IMR-90 (cell line): ENCODE measurements at regions not wholly inside any gene's neighbourhood (a gene's known extent, or its start where the extent isn't known, plus 50 kb on each side); places are given as distances from the start of the nearest gene placed in this dataset.

ENCODE experiments used
- ATAC-seq: fragments of 200-7000 bp; cut with Tn5 transposase; 2 replicates; pipeline ENCODE4 v1.9.1; 2020; ENCODE audit warnings: low read depth, mild to moderate bottlenecking, moderate library complexity
- BruUV-seq: library from RNA; stranded (reverse); fragments of 400-500 nt; replicated peaks from 2 replicates; lab custom pipeline; 2021; lab: Mats Ljungman, UMichigan
- CTCF ChIA-PET: fragments of 300-600 bp; formaldehyde crosslinking; extraction: SDS; loops from one replicate; lab custom pipeline; 2021; ENCODE audit warnings: antibody characterized with exemption; lab: Yijun Ruan, JAX
- POLR2A ChIA-PET: fragments of 300-600 bp; sonication (Branson Sonifier 250); formaldehyde crosslinking; loops from one replicate; lab custom pipeline; 2022; ENCODE audit warnings: antibody characterized with exemption; ENCODE audit not compliant: unreplicated experiment; lab: Charles Lee
- DNase-seq: peaks from one replicate; pipeline ENCODE4 v3.0.0; 2013
- H2AFZ ChIP-seq: replicated peaks from 2 replicates; pipeline ENCODE3; 2013; ENCODE audit warnings: low read length, mild to moderate bottlenecking; ENCODE audit not compliant: poor library complexity
- H2AK5ac ChIP-seq: 2 replicates; pipeline ENCODE4 v1.6.1; 2013; ENCODE audit warnings: low read depth, low read length, inconsistent platforms
- H2AK9ac ChIP-seq: replicated peaks from 2 replicates; pipeline ENCODE3; 2013; ENCODE audit warnings: mild to moderate bottlenecking, low read depth, low read length, moderate library complexity; ENCODE audit not compliant: poor library complexity
- H2BK120ac ChIP-seq: 2 replicates; pipeline ENCODE4 v1.6.1; 2013; ENCODE audit warnings: low read depth, low read length, inconsistent platforms
- H2BK15ac ChIP-seq: 3 replicates; pipeline ENCODE4 v1.6.1; 2013; ENCODE audit warnings: low read depth, low read length, inconsistent platforms
- H2BK20ac ChIP-seq: 2 replicates; pipeline ENCODE4 v1.6.1; 2013; ENCODE audit warnings: low read depth, mild to moderate bottlenecking, inconsistent platforms, low read length, moderate library complexity
- H2BK5ac ChIP-seq: 2 replicates; pipeline ENCODE4 v1.6.1; 2013; ENCODE audit warnings: mild to moderate bottlenecking, low read depth, low read length, inconsistent platforms; ENCODE audit not compliant: poor library complexity, severe bottlenecking
- H3K14ac ChIP-seq: replicated peaks from 2 replicates; pipeline ENCODE4 v1.6.1; 2013; ENCODE audit warnings: low read depth, low read length, inconsistent platforms
- H3K18ac ChIP-seq: 2 replicates; pipeline ENCODE4 v1.6.1; 2013; ENCODE audit warnings: low read depth, low read length, control low read depth
- H3K23ac ChIP-seq: 2 replicates; pipeline ENCODE4 v1.6.1; 2013; ENCODE audit warnings: low read depth, low read length, inconsistent platforms
- H3K27ac ChIP-seq: 2 replicates; pipeline ENCODE4 v1.5.1; 2013; ENCODE audit warnings: mild to moderate bottlenecking, control low read depth, low read length; ENCODE audit not compliant: insufficient read depth
- H3K27me3 ChIP-seq: 2 replicates; pipeline ENCODE4 v1.6.1; 2013; ENCODE audit warnings: low read length; ENCODE audit not compliant: control insufficient read depth, insufficient read depth
- H3K36me3 ChIP-seq: 2 replicates; pipeline ENCODE4 v1.6.1; 2013; ENCODE audit warnings: low read length, mixed read lengths; ENCODE audit not compliant: control insufficient read depth, insufficient read depth
- H3K4ac ChIP-seq: 2 replicates; pipeline ENCODE4 v1.6.1; 2013; ENCODE audit warnings: low read depth, low read length, inconsistent platforms
- H3K4me1 ChIP-seq: 2 replicates; pipeline ENCODE4 v1.6.1; 2013; ENCODE audit warnings: low read length, mixed read lengths; ENCODE audit not compliant: control insufficient read depth, insufficient read depth
- H3K4me2 ChIP-seq: 2 replicates; pipeline ENCODE4 v1.6.1; 2013; ENCODE audit warnings: low read depth, mild to moderate bottlenecking, control low read depth, low read length, moderate library complexity
- H3K4me3 ChIP-seq: 2 replicates; pipeline ENCODE4 v1.5.1; 2013; ENCODE audit warnings: low read depth, mild to moderate bottlenecking, control low read depth, low read length, moderate library complexity; ENCODE audit not compliant: insufficient read depth
- H3K56ac ChIP-seq: 2 replicates; pipeline ENCODE4 v1.6.1; 2013; ENCODE audit warnings: low read length, inconsistent platforms; ENCODE audit not compliant: insufficient read depth; ENCODE audit errors: extremely low read depth
- H3K79me1 ChIP-seq, 2 experiments: 2 replicates each; pipeline ENCODE4 v1.6.1; 2013; ENCODE audit warnings: low read length in 2 of 2, inconsistent platforms in 1 of 2, low read depth in 1 of 2
- H3K9ac ChIP-seq: 2 replicates; pipeline ENCODE4 v1.6.1; 2013; ENCODE audit warnings: low read depth, low read length, control low read depth
- H3K9me1 ChIP-seq: 2 replicates; pipeline ENCODE4 v1.6.1; 2013; ENCODE audit warnings: low read length, inconsistent platforms; ENCODE audit not compliant: insufficient read depth
- H3K9me3 ChIP-seq: 2 replicates; pipeline ENCODE4 v1.6.1; 2013; ENCODE audit warnings: low read length; ENCODE audit not compliant: control insufficient read depth, insufficient read depth
- H4K20me1 ChIP-seq: 2 replicates; pipeline ENCODE4 v1.6.1; 2013; ENCODE audit warnings: low read length, inconsistent platforms; ENCODE audit not compliant: insufficient read depth
- H4K5ac ChIP-seq: 2 replicates; pipeline ENCODE4 v1.6.1; 2013; ENCODE audit warnings: mild to moderate bottlenecking, low read depth, low read length, control low read depth
- H4K8ac ChIP-seq, 2 experiments: 2 replicates each; pipeline ENCODE4 v1.6.1; 2013; ENCODE audit warnings: low read depth in 2 of 2, low read length in 2 of 2, control low read depth in 1 of 2, inconsistent platforms in 1 of 2
- H4K91ac ChIP-seq: 2 replicates; pipeline ENCODE4 v1.6.1; 2013; ENCODE audit warnings: low read depth, low read length, inconsistent platforms; ENCODE audit not compliant: insufficient read depth
- BHLHE40 ChIP-seq: fragments of 150-350 bp; IDR thresholded peaks from 2 replicates; pipeline ENCODE4 v1.6.1; 2016; ENCODE audit warnings: mild to moderate bottlenecking, low read depth, low read length
- CEBPB ChIP-seq: IDR thresholded peaks from 2 replicates; pipeline ENCODE4 v1.6.1; 2012; ENCODE audit warnings: low read depth, low read length, improper control_type of control experiment
- CHD1 ChIP-seq: IDR thresholded peaks from 2 replicates; pipeline ENCODE4 v1.6.1; 2012; ENCODE audit warnings: low read depth, low read length, improper control_type of control experiment
- FOS ChIP-seq: fragments of 150-350 bp; IDR thresholded peaks from 2 replicates; pipeline ENCODE4 v1.6.1; 2016; ENCODE audit warnings: low read depth, low read length
- MAFK ChIP-seq: IDR thresholded peaks from 2 replicates; pipeline ENCODE4 v1.6.1; 2012; ENCODE audit warnings: low read depth, low read length, improper control_type of control experiment
- NFE2L2 ChIP-seq: fragments of 150-350 bp; IDR thresholded peaks from 2 replicates; pipeline ENCODE4 v1.6.1; 2016; ENCODE audit warnings: low read depth, mild to moderate bottlenecking, low read length
- RCOR1 ChIP-seq: IDR thresholded peaks from 2 replicates; pipeline ENCODE4 v1.6.1; 2012; ENCODE audit warnings: mild to moderate bottlenecking, low read length, improper control_type of control experiment; ENCODE audit not compliant: insufficient replicate concordance
- WGBS, 2 experiments: methylation state at CpG; one replicate each; pipeline versions ENCODE4 v1.1.5 to v1.1.7; 2013; ENCODE audit warnings: missing lambda C conversion rate in 2 of 2; ENCODE audit not compliant: insufficient read length in 1 of 2; ENCODE audit errors: extremely low coverage in 2 of 2; 5-methylcytosine and 5-hydroxymethylcytosine counted together
- dilution Hi-C: fragments of 300-500 bp; cut with HindIII; formaldehyde crosslinking; loops from one replicate; pipeline ENCODE4 v1.14.3; 2018; ENCODE audit warnings: low sequenced_read_pairs; ENCODE audit not compliant: unreplicated experiment
- in situ Hi-C: fragments of 300-500 bp; cut with MboI; formaldehyde crosslinking; loops from 3 replicates; pipeline ENCODE4 v1.14.3; 2019; ENCODE audit warnings: low sequenced_read_pairs, inconsistent platforms, mixed read lengths
- intact Hi-C: fragments of 100-400 bp; cut with micrococcal nuclease; formaldehyde crosslinking; loops from 2 replicates; pipeline ENCODE4 v1.10.0; 2022

GRCh38 chr2:235347691-235348090 is 146.2 kb upstream of the AGAP1 start:
- Histone ChIP-seq H3K4me2 (no peak overlapping the region), H4K8ac (no peak overlapping the region), H3K9ac (no peak overlapping the region), H2AK9ac (no peak overlapping the region), H3K4me1 (peaks cover 2% of the 10 kb centered on the region; the same call in 1 of the 2 replicates), H3K9me3 (peaks cover 3% of the 10 kb centered on the region), H4K20me1 (no peaks in the 10 kb centered on the region), H2BK15ac (no peak overlapping the region), H3K79me1 (no peaks in the 10 kb centered on the region), H2BK20ac (no peak overlapping the region), H3K9me1 (0 out of 2 replicates have a peak, but pooled peaks cover 7% of the 10 kb centered on the region), H4K91ac (no peak overlapping the region), H2BK120ac (no peak overlapping the region), H3K14ac (no peak overlapping the region), H3K4ac (no peak overlapping the region), H2BK5ac (no peak overlapping the region), H3K23ac (no peak overlapping the region), H2AK5ac (no peak overlapping the region), H2AFZ (no peak overlapping the region), H3K27ac (no peak overlapping the region), H3K18ac (no peak overlapping the region), H3K56ac (no peak overlapping the region), H3K36me3 (no peaks in the 10 kb centered on the region), H3K4me3 (no peak overlapping the region), H3K27me3 (peaks cover 20% of the 10 kb centered on the region), H4K5ac (no peak overlapping the region)
- in situ Hi-C loops (no loop called here), dilution Hi-C loops (no loop called here), intact Hi-C loops (no loop called here)
- WGBS, 2 experiments = no CpG with 5 or more reads among the region's 8 CpGs
- ATAC-seq (peak; percentile 46; the same call in 1 of the 2 replicates), DNase-seq (peak; percentile 85)
- ChIA-PET POLR2A (no interaction called here), CTCF (interaction anchor here (0.5 kb wide), 1 partner anchor 512 kb away, joined by 4 read pairs; no protein-coding TSS in a partner anchor)
- TF ChIP-seq RCOR1 (no peak), NFE2L2 (peak; percentile 66), MAFK (peak; percentile 18; the same call in 1 of the 2 replicates), FOS (peak; percentile 97), CHD1 (no peak), BHLHE40 (peak; percentile 60; the same call in 1 of the 2 replicates), CEBPB (0 out of 2 replicates have a peak, but pooled peaks have one; percentile 1)
- no TSS peak for BruUV-seq
